OCI-LY1 (cell line): ENCODE measurements at regions not wholly inside any gene's neighbourhood (a gene's known extent, or its start where the extent isn't known, plus 50 kb on each side); places are given as distances from the start of the nearest gene placed in this dataset.

ENCODE experiments used
- H2AFZ ChIP-seq: fragments of 200-600 bp; sonication (generic), shearing (Covaris generic); 2 replicates; pipeline ENCODE4 v1.6.0; 2014; ENCODE audit warnings: antibody characterized with exemption, mild to moderate bottlenecking, low read length
- H3F3A ChIP-seq: fragments of 200-600 bp; sonication (generic), shearing (Covaris generic); 2 replicates; pipeline ENCODE4 v1.6.0; 2014; ENCODE audit warnings: mild to moderate bottlenecking, antibody characterized with exemption, low read length, moderate library complexity; ENCODE audit not compliant: insufficient read depth
- H3K27ac ChIP-seq: fragments of 200-600 bp; sonication (generic); 2 replicates; pipeline ENCODE4 v1.5.1; 2014; ENCODE audit warnings: low read length, mixed run types, mild to moderate bottlenecking, low read depth; ENCODE audit not compliant: poor library complexity, severe bottlenecking
- H3K27me3 ChIP-seq: fragments of 200-600 bp; sonication (generic); 2 replicates; pipeline ENCODE4 v1.6.0; 2014; ENCODE audit warnings: antibody characterized with exemption, mild to moderate bottlenecking, low read length, moderate library complexity; ENCODE audit not compliant: insufficient read depth
- H3K36me3 ChIP-seq: fragments of 200-600 bp; sonication (generic); 2 replicates; pipeline ENCODE4 v1.6.1; 2014; ENCODE audit warnings: mild to moderate bottlenecking, antibody characterized with exemption, low read length, moderate library complexity, mixed read lengths; ENCODE audit not compliant: insufficient read depth
- H3K4me1 ChIP-seq: fragments of 200-600 bp; sonication (generic); 2 replicates; pipeline ENCODE4 v1.5.1; 2014; ENCODE audit warnings: mild to moderate bottlenecking, low read length, moderate library complexity; ENCODE audit not compliant: insufficient read depth, severe bottlenecking
- H3K4me2 ChIP-seq: fragments of 200-600 bp; sonication (generic), shearing (Covaris generic); 2 replicates; pipeline ENCODE4 v1.6.1; 2014; ENCODE audit warnings: low read length
- H3K4me3 ChIP-seq: fragments of 200-600 bp; sonication (generic); 2 replicates; pipeline ENCODE4 v1.5.1; 2014; ENCODE audit warnings: low read length, low read depth, mild to moderate bottlenecking, mixed read lengths; ENCODE audit not compliant: poor library complexity, severe bottlenecking
- H3K79me2 ChIP-seq: fragments of 200-600 bp; shearing (Covaris generic); 2 replicates; pipeline ENCODE4 v1.6.1; 2016; ENCODE audit warnings: mixed run types, low read length, mixed read lengths; ENCODE audit not compliant: insufficient read depth
- H3K9ac ChIP-seq: fragments of 200-600 bp; sonication (generic), shearing (Covaris generic); 2 replicates; pipeline ENCODE4 v1.6.1; 2014; ENCODE audit warnings: mild to moderate bottlenecking, low read length, mixed read lengths
- H3K9me2 ChIP-seq: fragments of 200-600 bp; sonication (generic), shearing (Covaris generic); 2 replicates; pipeline ENCODE4 v1.6.1; 2014; ENCODE audit warnings: low read depth, mild to moderate bottlenecking, low read length, mixed read lengths
- H3K9me3 ChIP-seq: fragments of 200-600 bp; shearing (Covaris generic); 2 replicates; pipeline ENCODE4 v1.6.1; 2014; ENCODE audit warnings: low read length, mixed read lengths
- H4K20me1 ChIP-seq: fragments of 200-600 bp; sonication (generic), shearing (Covaris generic); 2 replicates; pipeline ENCODE4 v1.6.0; 2016; ENCODE audit warnings: mild to moderate bottlenecking, low read length; ENCODE audit not compliant: insufficient read depth
- EZH2 ChIP-seq: fragments of 200-600 bp; sonication (generic), shearing (Covaris generic); IDR thresholded peaks from 2 replicates; pipeline ENCODE4 v1.8.0; 2017; ENCODE audit warnings: borderline replicate concordance, mixed run types, mild to moderate bottlenecking, antibody characterized with exemption, low read length, moderate library complexity, mixed read lengths
- TF ChIP-seq, protein P1 (sequence below): fragments of 200-600 bp; sonication (generic), shearing (Covaris generic); IDR thresholded peaks from 2 replicates; pipeline ENCODE4 v1.5.1; 2017; ENCODE audit warnings: mild to moderate bottlenecking, antibody characterized with exemption, low read length, moderate library complexity, mixed read lengths

DNA sequence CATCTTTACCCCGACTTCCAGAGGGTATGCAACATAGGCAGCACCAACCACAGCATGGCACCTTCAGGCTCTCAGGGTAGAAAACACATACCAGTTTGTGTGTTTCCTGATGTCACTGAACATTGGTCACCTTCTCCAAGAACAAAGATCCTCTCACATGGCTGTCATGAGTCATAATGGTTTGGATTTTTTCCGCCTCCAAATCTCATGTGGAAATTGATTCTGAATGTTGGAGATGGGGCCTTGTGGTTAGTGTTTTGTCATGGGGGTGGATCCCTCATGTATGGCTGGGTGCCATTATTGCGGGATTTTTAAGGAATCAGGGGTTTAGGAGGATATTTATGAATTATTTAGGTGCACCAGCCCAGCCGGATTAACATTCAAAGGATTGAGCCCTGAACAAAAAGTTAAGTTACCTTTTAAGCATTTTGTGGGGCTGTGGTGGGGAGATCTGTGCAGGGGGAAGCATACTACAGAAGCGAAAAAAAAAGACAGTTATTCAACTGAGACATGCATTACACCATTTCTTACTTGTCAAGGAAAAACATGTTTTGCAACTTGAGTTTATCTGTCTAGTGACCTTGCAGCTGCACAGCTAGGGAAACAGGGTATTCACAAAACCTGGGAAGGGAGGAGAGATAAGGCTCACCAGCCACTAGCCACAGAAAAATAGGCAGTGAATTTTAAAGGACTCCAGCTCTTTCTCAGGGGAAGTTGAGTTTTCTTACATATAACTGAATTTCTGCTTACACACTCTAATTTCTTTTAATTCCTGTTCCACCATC, 774.1 kb upstream of the AUTS2 start:
- Histone ChIP-seq H3K79me2 (no peaks in the 10 kb centered on the region), H3K4me1 (no peaks in the 10 kb centered on the region), H3K4me3 (no peak overlapping the region), H2AFZ (no peak overlapping the region), H3K27ac (no peak overlapping the region), H3K9ac (no peak overlapping the region), H3K9me3 (no peaks in the 10 kb centered on the region; the same call in 1 of the 2 replicates), H3K27me3 (no peaks in the 10 kb centered on the region; the same call in 1 of the 2 replicates), H3K9me2 (no peaks in the 10 kb centered on the region), H4K20me1 (no peaks in the 10 kb centered on the region), H3K36me3 (no peaks in the 10 kb centered on the region), H3K4me2 (no peak overlapping the region), H3F3A (no peaks in the 10 kb centered on the region)
- TF ChIP-seq EZH2: no peak
- TF ChIP-seq, protein P1, sequence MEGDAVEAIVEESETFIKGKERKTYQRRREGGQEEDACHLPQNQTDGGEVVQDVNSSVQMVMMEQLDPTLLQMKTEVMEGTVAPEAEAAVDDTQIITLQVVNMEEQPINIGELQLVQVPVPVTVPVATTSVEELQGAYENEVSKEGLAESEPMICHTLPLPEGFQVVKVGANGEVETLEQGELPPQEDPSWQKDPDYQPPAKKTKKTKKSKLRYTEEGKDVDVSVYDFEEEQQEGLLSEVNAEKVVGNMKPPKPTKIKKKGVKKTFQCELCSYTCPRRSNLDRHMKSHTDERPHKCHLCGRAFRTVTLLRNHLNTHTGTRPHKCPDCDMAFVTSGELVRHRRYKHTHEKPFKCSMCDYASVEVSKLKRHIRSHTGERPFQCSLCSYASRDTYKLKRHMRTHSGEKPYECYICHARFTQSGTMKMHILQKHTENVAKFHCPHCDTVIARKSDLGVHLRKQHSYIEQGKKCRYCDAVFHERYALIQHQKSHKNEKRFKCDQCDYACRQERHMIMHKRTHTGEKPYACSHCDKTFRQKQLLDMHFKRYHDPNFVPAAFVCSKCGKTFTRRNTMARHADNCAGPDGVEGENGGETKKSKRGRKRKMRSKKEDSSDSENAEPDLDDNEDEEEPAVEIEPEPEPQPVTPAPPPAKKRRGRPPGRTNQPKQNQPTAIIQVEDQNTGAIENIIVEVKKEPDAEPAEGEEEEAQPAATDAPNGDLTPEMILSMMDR: no peak

DNA sequence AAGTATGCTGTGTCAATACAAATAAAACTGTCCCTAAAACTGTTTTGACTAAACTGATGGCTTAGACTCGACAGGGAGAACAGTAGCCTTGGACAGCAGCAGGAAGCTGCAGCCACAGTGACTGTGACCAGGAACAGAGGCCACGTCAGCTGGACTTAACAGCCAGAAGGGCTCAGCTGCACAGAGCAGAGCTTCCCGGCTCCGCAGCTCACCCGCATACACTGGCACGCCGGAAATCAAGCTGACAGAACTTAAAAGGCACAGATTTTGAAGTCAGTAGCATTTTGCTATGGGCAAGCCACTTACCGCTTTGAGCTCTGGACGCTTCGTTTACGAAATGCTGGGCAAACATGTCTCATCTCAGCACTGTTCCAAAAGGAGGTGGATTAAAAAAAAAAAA, 769.7 kb upstream of the AUTS2 start:
- H3K27me3 ChIP-seq: no peaks in the 10 kb centered on the region; the same call in 1 of the 2 replicates

DNA sequence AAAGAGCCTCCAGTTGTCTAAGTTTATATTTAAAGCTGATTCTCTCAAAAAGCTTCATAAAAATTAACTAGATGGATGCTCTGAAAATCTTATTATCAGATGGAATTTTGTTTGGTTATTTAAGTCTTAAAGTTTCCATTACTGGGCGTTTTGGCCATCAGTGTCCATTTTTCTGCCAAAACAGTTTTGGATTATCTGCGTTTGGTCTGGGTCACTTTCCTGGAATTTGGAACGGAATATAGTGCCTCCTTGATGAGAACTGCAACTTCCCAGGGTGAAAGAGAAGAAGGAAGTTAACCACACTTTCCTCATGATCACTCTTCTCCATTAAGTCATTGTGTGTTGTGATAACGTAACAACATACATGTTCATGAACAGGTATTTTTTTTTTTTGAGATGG, 764.9 kb upstream of the AUTS2 start:
- H3K9me2 ChIP-seq: no peaks in the 10 kb centered on the region
- no peaks in the 10 kb centered on the region for H3K4me1 ChIP-seq
- no peaks in the 10 kb centered on the region for H3K79me2 ChIP-seq
- H3K36me3 ChIP-seq: no peaks in the 10 kb centered on the region; the same call in 1 of the 2 replicates
- H3K27ac ChIP-seq: no peak overlapping the region
- no peaks in the 10 kb centered on the region for H3F3A ChIP-seq
- no peaks in the 10 kb centered on the region for H3K9me3 ChIP-seq
- no peaks in the 10 kb centered on the region for H4K20me1 ChIP-seq
- no peak overlapping the region for H3K4me2 ChIP-seq
- no peaks in the 10 kb centered on the region for H3K27me3 ChIP-seq
- TF ChIP-seq EZH2: no peak
- TF ChIP-seq, protein P1: no peak
- no peak overlapping the region for H3K9ac ChIP-seq
- no peak overlapping the region for H3K4me3 ChIP-seq
- no peak overlapping the region for H2AFZ ChIP-seq

More for the DNA sequence above, 769.7 kb upstream of the AUTS2 start:
- Histone ChIP-seq H3K79me2 (no peaks in the 10 kb centered on the region), H4K20me1 (no peaks in the 10 kb centered on the region), H3K4me2 (no peak overlapping the region), H2AFZ (no peak overlapping the region), H3K4me3 (no peak overlapping the region), H3K36me3 (no peaks in the 10 kb centered on the region; the same call in 1 of the 2 replicates), H3F3A (no peaks in the 10 kb centered on the region), H3K9ac (no peak overlapping the region), H3K4me1 (no peaks in the 10 kb centered on the region), H3K27ac (no peak overlapping the region), H3K9me2 (no peaks in the 10 kb centered on the region), H3K9me3 (no peaks in the 10 kb centered on the region; the same call in 1 of the 2 replicates)
- TF ChIP-seq, protein P1: no peak
- no peak for TF ChIP-seq EZH2
